ENCODE measurements at regions not wholly inside any gene's neighbourhood (a gene's known extent, or its start where the extent isn't known, plus 50 kb on each side); places are given as distances from the start of the nearest gene placed in this dataset.

GRCh38 chr12:93048656-93049055 lies 119.6 kb upstream of the EEA1 start:
- no peak for DNase-seq (ENCODE audit: low read depth, low spot score)
- no peaks in the 10 kb centered on the region for H3K9me3 Mint-ChIP-seq
- TF ChIP-seq CTCF (conservative IDR thresholded peaks at IDR 0.05), result no peak
- H3K4me3 Mint-ChIP-seq, result no peak overlapping the region
- no peak overlapping the region for H3K27ac Mint-ChIP-seq (ENCODE audit: unreplicated experiment)
- peaks cover 10% of the 10 kb centered on the region for H3K4me1 Mint-ChIP-seq
- H3K27me3 Mint-ChIP-seq (ENCODE audit: low read depth), result no peaks in the 10 kb centered on the region
- H3K36me3 Mint-ChIP-seq (ENCODE audit: low read depth), result no peaks in the 10 kb centered on the region

- no peaks in the 10 kb centered on the region for H3K36me3 Mint-ChIP-seq (ENCODE audit: low read depth)
- no peak for TF ChIP-seq CTCF (conservative IDR thresholded peaks at IDR 0.05)
- no peaks in the 10 kb centered on the region for H3K27me3 Mint-ChIP-seq (ENCODE audit: low read depth)
- H3K27ac Mint-ChIP-seq (ENCODE audit: unreplicated experiment), result no peak overlapping the region
- no peak for DNase-seq (ENCODE audit: low read depth, low spot score)
- no peaks in the 10 kb centered on the region for H3K9me3 Mint-ChIP-seq
- H3K4me1 Mint-ChIP-seq, result peaks cover 10% of the 10 kb centered on the region
- H3K4me3 Mint-ChIP-seq, result no peak overlapping the region
Measured at GRCh38 chr12:93050026-93050747, 121.1 kb upstream of the EEA1 start.

GRCh38 chr12:93050748-93051081 lies 121.6 kb upstream of the EEA1 start:
- TF ChIP-seq CTCF (conservative IDR thresholded peaks at IDR 0.05), result no peak
- no peak for DNase-seq (ENCODE audit: low read depth, low spot score)
- Mint-ChIP-seq H3K9me3 (no peaks in the 10 kb centered on the region), H3K27me3 (ENCODE audit: low read depth) (no peaks in the 10 kb centered on the region), H3K4me1 (peaks cover 10% of the 10 kb centered on the region), H3K27ac (ENCODE audit: unreplicated experiment) (no peak overlapping the region), H3K4me3 (no peak overlapping the region), H3K36me3 (ENCODE audit: low read depth) (no peaks in the 10 kb centered on the region)

- Mint-ChIP-seq H3K27ac (ENCODE audit: unreplicated experiment) (no peak overlapping the region), H3K9me3 (no peaks in the 10 kb centered on the region), H3K27me3 (ENCODE audit: low read depth) (no peaks in the 10 kb centered on the region), H3K36me3 (ENCODE audit: low read depth) (no peaks in the 10 kb centered on the region), H3K4me1 (peaks cover 7% of the 10 kb centered on the region), H3K4me3 (no peak overlapping the region)
- no peak for DNase-seq (ENCODE audit: low read depth, low spot score)
- TF ChIP-seq CTCF (conservative IDR thresholded peaks at IDR 0.05), result no peak
Measured at GRCh38 chr12:93054021-93054420, 124.9 kb upstream of the EEA1 start.

GRCh38 chr12:93055221-93055620 lies 126.1 kb upstream of the EEA1 start:
- Mint-ChIP-seq H3K27me3 (ENCODE audit: low read depth) (no peaks in the 10 kb centered on the region), H3K9me3 (no peaks in the 10 kb centered on the region), H3K4me1 (peaks cover 4% of the 10 kb centered on the region), H3K36me3 (ENCODE audit: low read depth) (no peaks in the 10 kb centered on the region), H3K4me3 (no peak overlapping the region), H3K27ac (ENCODE audit: unreplicated experiment) (no peak overlapping the region)
- no peak for TF ChIP-seq CTCF (conservative IDR thresholded peaks at IDR 0.05)
- no peak for DNase-seq (ENCODE audit: low read depth, low spot score)
